Osteoblast (primary cell): ENCODE measurements at regions not wholly inside any gene's neighbourhood (a gene's known extent, or its start where the extent isn't known, plus 50 kb on each side); places are given as distances from the start of the nearest gene placed in this dataset.

ENCODE experiments used
- DNase-seq: peaks from one replicate; pipeline ENCODE4 v3.0.0; 2011; ENCODE audit warnings: low spot score, mixed read lengths; ENCODE audit not compliant: insufficient read length; ENCODE audit errors: missing footprints
- H2AFZ ChIP-seq: 2 replicates; pipeline ENCODE4 v1.6.0; 2011; ENCODE audit warnings: mild to moderate bottlenecking, low read length
- H3K27ac ChIP-seq: 2 replicates; pipeline ENCODE4 v1.5.1; 2011; ENCODE audit warnings: mild to moderate bottlenecking, low read depth, low read length, moderate library complexity
- H3K27me3 ChIP-seq: 2 replicates; pipeline ENCODE4 v1.6.0; 2012; ENCODE audit warnings: mild to moderate bottlenecking, control low read depth, inconsistent platforms, low read length, moderate library complexity; ENCODE audit not compliant: insufficient read depth
- H3K36me3 ChIP-seq: 2 replicates; pipeline ENCODE4 v1.5.1; 2011; ENCODE audit warnings: mild to moderate bottlenecking, low read length, control low read depth, moderate library complexity; ENCODE audit not compliant: insufficient read depth
- H3K4me1 ChIP-seq: 2 replicates; pipeline ENCODE4 v1.5.1; 2011; ENCODE audit warnings: mild to moderate bottlenecking, low read length, control low read depth, moderate library complexity; ENCODE audit not compliant: insufficient read depth
- H3K4me2 ChIP-seq: 2 replicates; pipeline ENCODE4 v1.6.0; 2011; ENCODE audit warnings: mild to moderate bottlenecking, low read length; ENCODE audit not compliant: insufficient read depth
- H3K4me3 ChIP-seq: fragments of 200-600 bp; sonication (generic); 3 replicates; pipeline ENCODE4 v1.5.1; 2012; ENCODE audit warnings: mild to moderate bottlenecking, low read length, inconsistent platforms; ENCODE audit not compliant: insufficient read depth
- H3K79me2 ChIP-seq: 2 replicates; pipeline ENCODE4 v1.6.0; 2012; ENCODE audit warnings: mild to moderate bottlenecking, low read length, control low read depth, inconsistent platforms; ENCODE audit not compliant: insufficient read depth
- H3K9me3 ChIP-seq: 2 replicates; pipeline ENCODE4 v1.5.1; 2011; ENCODE audit warnings: low read depth, low read length, control low read depth
- H4K20me1 ChIP-seq: 2 replicates; pipeline ENCODE4 v1.6.0; 2012; ENCODE audit warnings: mild to moderate bottlenecking, low read length, control low read depth; ENCODE audit not compliant: insufficient read depth
- CTCF ChIP-seq: IDR thresholded peaks from 2 replicates; pipeline ENCODE4 v1.5.1; 2011; ENCODE audit warnings: mild to moderate bottlenecking, low read depth, low read length, moderate library complexity; ENCODE audit errors: extremely low read depth

- Histone ChIP-seq H3K79me2 (no peaks in the 10 kb centered on the region), H3K9me3 (no peaks in the 10 kb centered on the region), H3K4me1 (peaks cover 9% of the 10 kb centered on the region), H3K27ac (no peak overlapping the region), H3K27me3 (no peaks in the 10 kb centered on the region), H3K4me2 (no peak overlapping the region), H3K4me3 (no peak overlapping the region), H3K36me3 (no peaks in the 10 kb centered on the region), H4K20me1 (no peaks in the 10 kb centered on the region), H2AFZ (no peak overlapping the region)
- no peak for TF ChIP-seq CTCF
- no peak for DNase-seq
These were observed 529.9 kb upstream of the CAMK1G start for GRCh38 chr1:209053587-209053986.

GRCh38 chr1:209057083-209057482 is 526.4 kb upstream of the CAMK1G start:
- Histone ChIP-seq H3K9me3 (no peaks in the 10 kb centered on the region), H2AFZ (no peak overlapping the region), H3K4me3 (no peak overlapping the region), H3K4me1 (no peaks in the 10 kb centered on the region), H3K27ac (no peak overlapping the region), H3K27me3 (no peaks in the 10 kb centered on the region), H3K36me3 (no peaks in the 10 kb centered on the region), H4K20me1 (no peaks in the 10 kb centered on the region), H3K79me2 (no peaks in the 10 kb centered on the region), H3K4me2 (no peak overlapping the region)
- DNase-seq: no peak
- no peak for TF ChIP-seq CTCF

- DNase-seq: no peak
- H3K9me3 ChIP-seq: no peaks in the 10 kb centered on the region
- no peaks in the 10 kb centered on the region for H3K36me3 ChIP-seq
- H2AFZ ChIP-seq: no peak overlapping the region
- H3K79me2 ChIP-seq: no peaks in the 10 kb centered on the region
- no peaks in the 10 kb centered on the region for H3K27me3 ChIP-seq
- H4K20me1 ChIP-seq: no peaks in the 10 kb centered on the region
- no peak for TF ChIP-seq CTCF
- H3K4me2 ChIP-seq: no peak overlapping the region
- no peaks in the 10 kb centered on the region for H3K4me1 ChIP-seq
- H3K27ac ChIP-seq: no peak overlapping the region
- no peak overlapping the region for H3K4me3 ChIP-seq
These were observed 525.6 kb upstream of the CAMK1G start for GRCh38 chr1:209057901-209058300.

- no peak overlapping the region for H3K27ac ChIP-seq
- DNase-seq: no peak
- no peaks in the 10 kb centered on the region for H3K4me1 ChIP-seq
- no peaks in the 10 kb centered on the region for H3K79me2 ChIP-seq
- no peaks in the 10 kb centered on the region for H4K20me1 ChIP-seq
- H3K27me3 ChIP-seq: no peaks in the 10 kb centered on the region
- H3K4me3 ChIP-seq: no peak overlapping the region
- no peaks in the 10 kb centered on the region for H3K9me3 ChIP-seq
- no peak overlapping the region for H3K4me2 ChIP-seq
- H3K36me3 ChIP-seq: no peaks in the 10 kb centered on the region
- H2AFZ ChIP-seq: no peak overlapping the region
- no peak for TF ChIP-seq CTCF
These were observed 524.1 kb upstream of the CAMK1G start for GRCh38 chr1:209059376-209059775.
